B cell (primary cell): ENCODE measurements at regions not wholly inside any gene's neighbourhood (a gene's known extent, or its start where the extent isn't known, plus 50 kb on each side); places are given as distances from the start of the nearest gene placed in this dataset.

Experiments used
- ATAC-seq: fragments of 200-7000 bp; cut with Tn5 transposase; one replicate; pipeline ENCODE4 v1.10.0; 2021; ENCODE audit warnings: low read depth, mild to moderate bottlenecking, moderate number of reproducible peaks, moderate library complexity
- CTCF ChIA-PET: fragments of 350-600 bp; sonication (Branson Sonifier 250); formaldehyde crosslinking; loops from one replicate; lab custom pipeline; 2021; ENCODE audit warnings: antibody characterized with exemption, inconsistent platforms; lab: Charles Lee
- POLR2A ChIA-PET: fragments of 350-600 bp; sonication (Branson Sonifier 250); formaldehyde crosslinking; loops from one replicate; lab custom pipeline; 2021; ENCODE audit warnings: antibody characterized with exemption; lab: Charles Lee
- DNase-seq: peaks from one replicate; pipeline ENCODE4 v3.0.0; 2013
- H2AFZ ChIP-seq: 2 replicates; pipeline ENCODE4 v1.6.1; 2012; ENCODE audit warnings: mild to moderate bottlenecking, low read depth, low read length; ENCODE audit not compliant: insufficient read depth, poor library complexity, severe bottlenecking
- H3K27ac ChIP-seq, 2 donors: 1 replicate in 1 of 2; 2 replicates in 1 of 2; pipeline ENCODE4 v1.5.1; 2012 to 2013; ENCODE audit warnings: low read length in 2 of 2, mild to moderate bottlenecking in 2 of 2, moderate library complexity in 1 of 2
- H3K27me3 ChIP-seq, 4 experiments: fragments of 200-600 bp in 1 of 4; sonication (generic) in 1 of 4; replicated peaks in 1 of 4; 1 replicate in 2 of 4; 2 replicates in 2 of 4; pipeline versions ENCODE4 v1.6.1 to v1.7.0; 2013 to 2016; ENCODE audit warnings: low read length in 3 of 4, mild to moderate bottlenecking in 2 of 4, mixed read lengths in 1 of 4, moderate library complexity in 1 of 4; ENCODE audit not compliant: insufficient read depth in 4 of 4, control insufficient read depth in 3 of 4; ENCODE audit errors: control extremely low read depth in 1 of 4
- H3K36me3 ChIP-seq, 2 experiments: replicated peaks in 1 of 2; 1 replicate in 1 of 2; 2 replicates in 1 of 2; pipeline versions ENCODE4 v1.6.1 to v1.7.1; 2013; ENCODE audit warnings: low read length in 1 of 2; ENCODE audit not compliant: insufficient read depth in 2 of 2, control insufficient read depth in 1 of 2; ENCODE audit errors: control extremely low read depth in 1 of 2, extremely low read depth in 1 of 2
- H3K4me1 ChIP-seq, 2 donors: fragments of 200-600 bp in 1 of 2; sonication (generic) in 1 of 2; 1 replicate in 1 of 2; 2 replicates in 1 of 2; pipeline versions ENCODE4 v1.5.1 to v1.6.1; 2013 to 2017; ENCODE audit warnings: low read length in 2 of 2; ENCODE audit not compliant: control insufficient read depth in 2 of 2, insufficient read depth in 2 of 2
- H3K4me2 ChIP-seq: replicated peaks from 2 replicates; pipeline ENCODE3; 2012; ENCODE audit warnings: mild to moderate bottlenecking, low read depth, low read length; ENCODE audit not compliant: poor library complexity, severe bottlenecking
- H3K4me3 ChIP-seq, 5 experiments: fragments of 200-600 bp in 1 of 5; sonication (generic) in 1 of 5; 1 replicate in 3 of 5; 2 replicates in 2 of 5; pipeline versions ENCODE4 v1.5.1 to v1.7.0; 2011 to 2016; ENCODE audit warnings: low read length in 4 of 5, mild to moderate bottlenecking in 4 of 5, low read depth in 2 of 5, control low read depth in 1 of 5, moderate library complexity in 1 of 5; ENCODE audit not compliant: insufficient read depth in 1 of 5; ENCODE audit errors: control extremely low read depth in 1 of 5, extremely low read depth in 1 of 5
- H3K79me2 ChIP-seq: fragments of 200-600 bp; sonication (generic); one replicate; pipeline ENCODE4 v1.6.0; 2016; ENCODE audit warnings: low read length; ENCODE audit not compliant: control insufficient read depth, insufficient read depth
- H3K9ac ChIP-seq: fragments of 200-600 bp; sonication (generic); 2 replicates; pipeline ENCODE4 v1.6.1; 2017; ENCODE audit warnings: mild to moderate bottlenecking, low read length, moderate library complexity
- H3K9me3 ChIP-seq, 3 donors: one replicate each; pipeline versions ENCODE4 v1.6.1 to v1.7.1; 2013; ENCODE audit warnings: low read length in 2 of 3; ENCODE audit not compliant: control insufficient read depth in 2 of 3, insufficient read depth in 1 of 3; ENCODE audit errors: control extremely low read depth in 1 of 3
- H4K20me1 ChIP-seq: 2 replicates; pipeline ENCODE4 v1.6.0; 2012; ENCODE audit warnings: mild to moderate bottlenecking, low read length; ENCODE audit not compliant: insufficient read depth, control insufficient read depth, poor library complexity, severe bottlenecking
- H3K27ac Mint-ChIP-seq: one replicate; pipeline ENCODE4 v1.8.0; 2021; ENCODE audit warnings: mixed read lengths
- H3K27me3 Mint-ChIP-seq: one replicate; pipeline ENCODE4 v1.8.0; 2021; ENCODE audit warnings: mixed read lengths
- H3K4me1 Mint-ChIP-seq: one replicate; pipeline ENCODE4 v1.8.0; 2021; ENCODE audit warnings: mixed read lengths
- H3K4me3 Mint-ChIP-seq: one replicate; pipeline ENCODE4 v1.8.0; 2021; ENCODE audit warnings: mixed read lengths
- H3K9me3 Mint-ChIP-seq: one replicate; pipeline ENCODE4 v1.8.0; 2022; ENCODE audit warnings: mixed read lengths; ENCODE audit not compliant: insufficient read depth
- EZH2 ChIP-seq: IDR thresholded peaks from 2 replicates; pipeline ENCODE4 v1.6.1; 2012; ENCODE audit warnings: borderline replicate concordance, low read depth, mild to moderate bottlenecking, moderate library complexity, low read length; ENCODE audit not compliant: insufficient read depth, poor library complexity, severe bottlenecking
- WGBS: methylation state at CpG from one replicate; pipeline ENCODE4 v1.1.5; 2013; ENCODE audit warnings: missing lambda C conversion rate; ENCODE audit not compliant: insufficient coverage; 5-methylcytosine and 5-hydroxymethylcytosine counted together
- intact Hi-C: fragments of 100-400 bp; cut with micrococcal nuclease; formaldehyde crosslinking; loops from one replicate; pipeline ENCODE4 v1.10.0; 2022
- TF ChIP-seq, protein P1 (sequence below): fragments of 200-600 bp; IDR thresholded peaks from one replicate; pipeline ENCODE4 v1.8.0; 2022; ENCODE audit warnings: antibody characterized with exemption, mild to moderate bottlenecking

DNA sequence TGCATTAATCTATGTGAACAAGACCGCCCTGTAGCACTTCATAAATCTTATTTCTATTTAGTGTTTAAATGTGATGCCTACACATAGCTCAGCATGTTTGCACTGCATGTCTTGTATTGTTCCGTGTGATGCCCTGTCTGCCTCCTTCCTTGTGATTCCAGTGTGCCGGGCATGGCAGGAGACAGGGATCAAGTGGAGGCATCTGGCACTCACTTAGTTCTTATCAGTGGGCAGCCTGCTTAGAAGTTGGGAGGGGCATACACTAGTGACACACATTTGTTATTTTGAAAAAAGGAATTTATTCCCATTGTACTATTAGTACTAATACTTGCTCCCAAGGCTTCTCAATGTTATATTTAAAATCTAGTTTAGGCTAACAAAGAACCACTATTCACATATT lies 176.4 kb downstream of the KCNA5 start:
- H3K79me2 ChIP-seq = no peaks in the 10 kb centered on the region
- ChIA-PET CTCF (no interaction called here), POLR2A (no interaction called here)
- Mint-ChIP-seq H3K27ac (no peak overlapping the region), H3K4me3 (no peak overlapping the region), H3K4me1 (no peaks in the 10 kb centered on the region), H3K9me3 (no peaks in the 10 kb centered on the region), H3K27me3 (peaks cover 11% of the 10 kb centered on the region)
- H3K4me1 ChIP-seq = no peaks in the 10 kb centered on the region
- H3K9me3 ChIP-seq = no peaks in the 10 kb centered on the region
- DNase-seq (no peak), ATAC-seq (no peak)
- H4K20me1 ChIP-seq = no peaks in the 10 kb centered on the region
- no peaks in the 10 kb centered on the region for H3K27me3 ChIP-seq
- H3K9ac ChIP-seq = no peak overlapping the region
- H2AFZ ChIP-seq = no peak overlapping the region
- intact Hi-C loops = no loop called here
- H3K4me2 ChIP-seq = no peak overlapping the region
- no peak overlapping the region for H3K4me3 ChIP-seq
- no peaks in the 10 kb centered on the region for H3K36me3 ChIP-seq
- H3K27ac ChIP-seq = no peak overlapping the region
- TF ChIP-seq, protein P1, sequence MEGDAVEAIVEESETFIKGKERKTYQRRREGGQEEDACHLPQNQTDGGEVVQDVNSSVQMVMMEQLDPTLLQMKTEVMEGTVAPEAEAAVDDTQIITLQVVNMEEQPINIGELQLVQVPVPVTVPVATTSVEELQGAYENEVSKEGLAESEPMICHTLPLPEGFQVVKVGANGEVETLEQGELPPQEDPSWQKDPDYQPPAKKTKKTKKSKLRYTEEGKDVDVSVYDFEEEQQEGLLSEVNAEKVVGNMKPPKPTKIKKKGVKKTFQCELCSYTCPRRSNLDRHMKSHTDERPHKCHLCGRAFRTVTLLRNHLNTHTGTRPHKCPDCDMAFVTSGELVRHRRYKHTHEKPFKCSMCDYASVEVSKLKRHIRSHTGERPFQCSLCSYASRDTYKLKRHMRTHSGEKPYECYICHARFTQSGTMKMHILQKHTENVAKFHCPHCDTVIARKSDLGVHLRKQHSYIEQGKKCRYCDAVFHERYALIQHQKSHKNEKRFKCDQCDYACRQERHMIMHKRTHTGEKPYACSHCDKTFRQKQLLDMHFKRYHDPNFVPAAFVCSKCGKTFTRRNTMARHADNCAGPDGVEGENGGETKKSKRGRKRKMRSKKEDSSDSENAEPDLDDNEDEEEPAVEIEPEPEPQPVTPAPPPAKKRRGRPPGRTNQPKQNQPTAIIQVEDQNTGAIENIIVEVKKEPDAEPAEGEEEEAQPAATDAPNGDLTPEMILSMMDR = no peak
- TF ChIP-seq EZH2 = no peak
- WGBS = 60% methylated on average over 1 of the region's 3 CpGs

DNA sequence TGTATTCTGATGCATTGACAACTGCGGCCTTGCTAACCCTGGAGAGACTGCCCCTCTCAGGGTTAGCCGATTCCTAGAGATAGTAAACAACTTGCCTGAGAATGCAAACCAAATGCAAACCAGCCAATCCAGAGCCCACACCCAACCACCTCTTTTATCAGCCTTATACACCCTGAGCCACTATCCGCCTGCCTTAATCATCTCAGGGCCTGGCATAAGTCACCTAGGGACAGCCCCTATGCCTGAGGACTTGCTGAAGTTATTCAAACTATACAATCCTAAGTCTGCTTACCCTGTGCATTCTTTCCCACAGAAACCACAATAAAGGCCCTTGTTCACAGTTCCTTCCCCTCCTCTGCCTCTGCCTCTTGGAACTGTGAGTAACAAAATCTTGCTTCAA lies 177.2 kb downstream of the KCNA5 start:
- ChIA-PET CTCF (no interaction called here), POLR2A (no interaction called here)
- Histone ChIP-seq H3K27me3 (no peaks in the 10 kb centered on the region), H3K79me2 (no peaks in the 10 kb centered on the region), H2AFZ (no peak overlapping the region), H3K9ac (no peak overlapping the region), H3K27ac (no peak overlapping the region), H3K36me3 (no peaks in the 10 kb centered on the region), H3K4me3 (no peak overlapping the region), H4K20me1 (no peaks in the 10 kb centered on the region), H3K9me3 (no peaks in the 10 kb centered on the region), H3K4me1 (no peaks in the 10 kb centered on the region), H3K4me2 (no peak overlapping the region)
- H3K27me3 Mint-ChIP-seq = peaks cover 13% of the 10 kb centered on the region
- ATAC-seq (no peak), DNase-seq (no peak)
- H3K9me3 Mint-ChIP-seq = no peaks in the 10 kb centered on the region
- WGBS = 45% methylated on average over 2 of the region's 3 CpGs
- H3K27ac Mint-ChIP-seq = no peak overlapping the region
- H3K4me3 Mint-ChIP-seq = no peak overlapping the region
- intact Hi-C loops = no loop called here
- no peaks in the 10 kb centered on the region for H3K4me1 Mint-ChIP-seq
- TF ChIP-seq, protein P1 = no peak
- no peak for TF ChIP-seq EZH2
